ENCODE measurements at regions not wholly inside any gene's neighbourhood (a gene's known extent, or its start where the extent isn't known, plus 50 kb on each side); places are given as distances from the start of the nearest gene placed in this dataset.

DNA sequence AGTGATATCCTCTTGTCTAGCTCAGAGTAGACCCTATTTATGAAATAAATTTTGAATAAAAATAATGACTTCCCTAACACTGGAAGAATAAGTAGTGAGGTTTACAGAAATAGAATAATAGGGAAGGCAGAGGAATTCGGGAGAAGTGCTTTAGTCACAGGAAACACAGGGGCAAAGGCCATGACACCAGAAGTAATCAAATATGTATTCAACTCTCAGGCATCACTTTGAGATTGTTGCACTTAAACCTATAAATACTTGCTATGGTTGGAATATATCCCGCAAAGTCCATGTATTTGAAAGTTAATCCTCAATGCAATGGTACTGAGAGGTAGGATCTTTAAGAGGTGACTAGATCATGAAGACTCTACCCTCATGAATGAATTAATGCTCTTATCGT lies 166.8 kb downstream of the YIPF5 start:
- H3K9me3 Mint-ChIP-seq, result peaks cover 8 to 18% of the 10 kb centered on the region in 2 experiments; a peak in 4 of 5 replicates
- H4K5ac ChIP-seq (ENCODE audit: insufficient read length, low read depth, low read length), result no peak overlapping the region
- H4K20me1 ChIP-seq (ENCODE audit: control insufficient read depth, insufficient read depth, insufficient read length), result no peaks in the 10 kb centered on the region
- H3K4me1 Mint-ChIP-seq, result no peaks in the 10 kb centered on the region
- H3K27ac Mint-ChIP-seq, result no peak overlapping the region
- no peak overlapping the region for H2BK5ac ChIP-seq (ENCODE audit: insufficient read length, low read length)
- no peak overlapping the region for H3K4me3 Mint-ChIP-seq
- no peak overlapping the region for H3K56ac ChIP-seq (ENCODE audit: insufficient read length, low read depth, low read length)
- no peak overlapping the region for H2BK20ac ChIP-seq (ENCODE audit: low read depth, low read length, poor library complexity, severe bottlenecking)
- no peak overlapping the region for H3K23ac ChIP-seq (ENCODE audit: insufficient read length, low read depth, low read length)
- no peak overlapping the region for H4K8ac ChIP-seq (replicated peaks; ENCODE audit: insufficient read length, low read depth, low read length)
- no peak overlapping the region for H3T11ph ChIP-seq (ENCODE audit: low read length)
- WGBS (ENCODE audit: extremely low coverage, insufficient read length, low lambda C conversion rate), result no CpG with 5 or more reads among the region's 3 CpGs
- no peaks in the 10 kb centered on the region for H3K79me2 ChIP-seq (ENCODE audit: insufficient read depth, low read length)
- no peak overlapping the region for H3K9ac ChIP-seq (ENCODE audit: extremely low read depth, insufficient read length, low read length)
- H2BK15ac ChIP-seq (ENCODE audit: low read depth, low read length), result no peak overlapping the region
- H2AFZ ChIP-seq (ENCODE audit: low read length), result no peak overlapping the region
- H3K27me3 Mint-ChIP-seq (ENCODE audit: low read depth), result no peaks in the 10 kb centered on the region
- H3K9me3 ChIP-seq (ENCODE audit: control insufficient read depth, low read depth, low read length), result no peaks in the 10 kb centered on the region
- no peaks in the 10 kb centered on the region for H3K27me3 ChIP-seq (ENCODE audit: insufficient read depth, low read length)
- no peak overlapping the region for H3K14ac ChIP-seq (ENCODE audit: insufficient read depth, low read length)
- no peak overlapping the region for H4K91ac ChIP-seq (ENCODE audit: insufficient read length, low read depth, low read length)
- no peak for TF ChIP-seq CTCF (conservative IDR thresholded peaks at IDR 0.05)
- H3K27ac ChIP-seq (ENCODE audit: insufficient read length, low read depth, low read length), result no peak overlapping the region
- H3K23me2 ChIP-seq (ENCODE audit: insufficient read length, low read depth, low read length, poor library complexity, severe bottlenecking), result no peaks in the 10 kb centered on the region
- H2AK5ac ChIP-seq (ENCODE audit: insufficient read length, low read length), result no peak overlapping the region
- H3K4ac ChIP-seq (ENCODE audit: low read depth, low read length), result no peak overlapping the region
- no peaks in the 10 kb centered on the region for H3K79me1 ChIP-seq (ENCODE audit: insufficient read depth, low read depth, low read length, poor library complexity, severe bottlenecking)
- DNase-seq, result no peak
- H3K4me2 ChIP-seq (ENCODE audit: insufficient read depth, insufficient read length, low read length), result no peak overlapping the region
- peaks cover 2 to 26% (median 19%) of the 10 kb centered on the region in 3 experiments; a peak in 5 of 7 replicates for H3K36me3 Mint-ChIP-seq (ENCODE audit: insufficient read depth in 1 of 3, low read depth in 3 of 3)
- H2BK120ac ChIP-seq (ENCODE audit: low read depth, low read length, poor library complexity, severe bottlenecking), result no peak overlapping the region
- H3K18ac ChIP-seq (ENCODE audit: insufficient read length, low read depth, low read length), result no peak overlapping the region
- H2BK12ac ChIP-seq (ENCODE audit: insufficient read length, low read depth, low read length), result no peak overlapping the region
- H3K4me1 ChIP-seq (ENCODE audit: insufficient read depth, low read length), result no peaks in the 10 kb centered on the region
